ENCODE measurements at regions not wholly inside any gene's neighbourhood (a gene's known extent, or its start where the extent isn't known, plus 50 kb on each side); places are given as distances from the start of the nearest gene placed in this dataset.
"Not testable (repeated sequence)": the region's sequence is repeated elsewhere in the genome, so short reads cannot be mapped to it uniquely, and the experiment has no call there.

GRCh38 chr7:35975851-35976454 lies 175.1 kb downstream of the SEPTIN7 start:
- Histone ChIP-seq H3K27me3 (no peaks in the 10 kb centered on the region), H3K4me1 (no peaks in the 10 kb centered on the region), H3K4me3 (no peak overlapping the region), H3K9me3 (no peaks in the 10 kb centered on the region), H3K36me3 (no peaks in the 10 kb centered on the region), H3K27ac (no peak overlapping the region)
- DNase-seq (ENCODE audit: extremely low spot score in 2 of 2), result no peak
- TF ChIP-seq POLR2AphosphoS5 (IDR thresholded peaks at IDR 0.05; ENCODE audit: insufficient read depth in 1 of 2, low read depth in 1 of 2) (no peak), CTCF (IDR thresholded peaks at IDR 0.05) (peak; percentile 60 to 76 (median 73)), POLR2A (IDR thresholded peaks at IDR 0.05) (no peak)
- intact Hi-C loops (cut with DNase I), result loop anchor here (10.0 kb wide), 1 partner anchor 61 kb away; no protein-coding TSS in a partner anchor

- intact Hi-C loops (cut with DNase I), result loop anchor here (10.0 kb wide), 1 partner anchor 64 kb away; no protein-coding TSS in a partner anchor
- not testable (repeated sequence) for H3K27me3 ChIP-seq; H3K9me3 ChIP-seq; H3K36me3 ChIP-seq; H3K27ac ChIP-seq; H3K4me1 ChIP-seq; H3K4me3 ChIP-seq; DNase-seq (ENCODE audit: extremely low spot score in 2 of 2)
Measured at GRCh38 chr7:35978816-35979640, 174.0 kb upstream of the EEPD1 start.

GRCh38 chr7:35982600-35982999 lies 170.5 kb upstream of the EEPD1 start:
- no peaks in the 10 kb centered on the region for H3K27me3 ChIP-seq
- DNase-seq (ENCODE audit: extremely low spot score in 2 of 2), result no peak
- no peak overlapping the region for H3K27ac ChIP-seq
- H3K4me1 ChIP-seq, result no peaks in the 10 kb centered on the region
- intact Hi-C loops (cut with DNase I), result no loop called here
- H3K9me3 ChIP-seq, result no peaks in the 10 kb centered on the region
- H3K36me3 ChIP-seq, result no peaks in the 10 kb centered on the region
- no peak for TF ChIP-seq CTCF (IDR thresholded peaks at IDR 0.05)
- TF ChIP-seq POLR2AphosphoS5 (IDR thresholded peaks at IDR 0.05; ENCODE audit: insufficient read depth in 1 of 2, low read depth in 1 of 2), result no peak
- no peak for TF ChIP-seq POLR2A (IDR thresholded peaks at IDR 0.05)
- no peak overlapping the region for H3K4me3 ChIP-seq

GRCh38 chr7:35983626-35984025 lies 169.4 kb upstream of the EEPD1 start:
- TF ChIP-seq CTCF (IDR thresholded peaks at IDR 0.05) (no peak), POLR2A (IDR thresholded peaks at IDR 0.05) (no peak), POLR2AphosphoS5 (IDR thresholded peaks at IDR 0.05; ENCODE audit: insufficient read depth in 1 of 2, low read depth in 1 of 2) (no peak)
- intact Hi-C loops (cut with DNase I), result no loop called here
- Histone ChIP-seq H3K4me3 (no peak overlapping the region), H3K9me3 (no peaks in the 10 kb centered on the region), H3K27me3 (no peaks in the 10 kb centered on the region), H3K27ac (no peak overlapping the region), H3K36me3 (no peaks in the 10 kb centered on the region), H3K4me1 (no peaks in the 10 kb centered on the region)
- no peak for DNase-seq (ENCODE audit: extremely low spot score in 2 of 2)

- TF ChIP-seq POLR2A (IDR thresholded peaks at IDR 0.05) (no peak), CTCF (IDR thresholded peaks at IDR 0.05) (peak; percentile 86 to 97 (median 90))
- H3K9me3 ChIP-seq, result no peaks in the 10 kb centered on the region
- DNase-seq (ENCODE audit: extremely low spot score in 2 of 2), result no peak
- intact Hi-C loops (cut with DNase I), result loop anchor here (5.0 kb wide), 1 partner anchor 307 kb away; no protein-coding TSS in a partner anchor
- H3K27ac ChIP-seq, result no peak overlapping the region
- H3K27me3 ChIP-seq, result no peaks in the 10 kb centered on the region
- H3K36me3 ChIP-seq, result no peaks in the 10 kb centered on the region
- H3K4me1 ChIP-seq, result no peaks in the 10 kb centered on the region
- no peak overlapping the region for H3K4me3 ChIP-seq
Measured at GRCh38 chr7:35985126-35985754, 167.8 kb upstream of the EEPD1 start.
